Astrocyte of the cerebellum (primary cell): ENCODE measurements at regions not wholly inside any gene's neighbourhood (a gene's known extent, or its start where the extent isn't known, plus 50 kb on each side); places are given as distances from the start of the nearest gene placed in this dataset.

Experiments
- DNase-seq: peaks from one replicate; pipeline ENCODE4 v3.0.0-alpha.2; 2011; ENCODE audit warnings: low read depth
- H3K4me3 ChIP-seq: 2 replicates; pipeline ENCODE4 v1.5.1; 2011; ENCODE audit warnings: mild to moderate bottlenecking, low read depth, low read length, moderate library complexity
- in situ Hi-C: cut with HindIII; loops from 2 replicates; pipeline ENCODE4 v1.10.0; 2017; ENCODE audit warnings: low sequenced_read_pairs
- TF ChIP-seq, protein P1 (sequence below): IDR thresholded peaks from 2 replicates; pipeline ENCODE4 v1.5.1; 2012; ENCODE audit warnings: low read length, low read depth, moderate library complexity, mild to moderate bottlenecking; ENCODE audit errors: missing control alignments

DNA sequence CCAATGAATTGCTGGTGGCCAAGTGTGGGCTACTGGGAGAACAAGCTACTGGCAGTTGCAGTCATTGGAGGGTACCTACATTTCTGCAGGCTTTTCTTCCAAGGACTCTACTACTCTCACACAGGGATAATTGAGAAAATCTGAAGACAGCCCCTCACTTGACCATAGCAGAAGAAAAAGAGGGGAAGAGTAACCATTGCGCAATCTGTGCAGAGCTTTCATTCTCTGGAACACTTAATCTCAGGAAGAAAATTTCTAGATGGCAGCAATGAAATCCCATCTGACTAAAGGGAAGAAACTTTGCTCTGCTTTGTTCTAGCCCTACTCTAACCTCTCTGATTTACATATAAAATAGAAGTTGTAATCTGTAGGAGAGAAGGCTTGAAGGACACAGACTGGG is 1239.6 kb upstream of the SORCS1 start:
- in situ Hi-C loops: loop anchor here (5.0 kb wide), 1 partner anchor 42 kb away; no protein-coding TSS in a partner anchor
- no peak overlapping the region for H3K4me3 ChIP-seq
- DNase-seq: no peak
- TF ChIP-seq, protein P1, sequence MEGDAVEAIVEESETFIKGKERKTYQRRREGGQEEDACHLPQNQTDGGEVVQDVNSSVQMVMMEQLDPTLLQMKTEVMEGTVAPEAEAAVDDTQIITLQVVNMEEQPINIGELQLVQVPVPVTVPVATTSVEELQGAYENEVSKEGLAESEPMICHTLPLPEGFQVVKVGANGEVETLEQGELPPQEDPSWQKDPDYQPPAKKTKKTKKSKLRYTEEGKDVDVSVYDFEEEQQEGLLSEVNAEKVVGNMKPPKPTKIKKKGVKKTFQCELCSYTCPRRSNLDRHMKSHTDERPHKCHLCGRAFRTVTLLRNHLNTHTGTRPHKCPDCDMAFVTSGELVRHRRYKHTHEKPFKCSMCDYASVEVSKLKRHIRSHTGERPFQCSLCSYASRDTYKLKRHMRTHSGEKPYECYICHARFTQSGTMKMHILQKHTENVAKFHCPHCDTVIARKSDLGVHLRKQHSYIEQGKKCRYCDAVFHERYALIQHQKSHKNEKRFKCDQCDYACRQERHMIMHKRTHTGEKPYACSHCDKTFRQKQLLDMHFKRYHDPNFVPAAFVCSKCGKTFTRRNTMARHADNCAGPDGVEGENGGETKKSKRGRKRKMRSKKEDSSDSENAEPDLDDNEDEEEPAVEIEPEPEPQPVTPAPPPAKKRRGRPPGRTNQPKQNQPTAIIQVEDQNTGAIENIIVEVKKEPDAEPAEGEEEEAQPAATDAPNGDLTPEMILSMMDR: no peak

DNA sequence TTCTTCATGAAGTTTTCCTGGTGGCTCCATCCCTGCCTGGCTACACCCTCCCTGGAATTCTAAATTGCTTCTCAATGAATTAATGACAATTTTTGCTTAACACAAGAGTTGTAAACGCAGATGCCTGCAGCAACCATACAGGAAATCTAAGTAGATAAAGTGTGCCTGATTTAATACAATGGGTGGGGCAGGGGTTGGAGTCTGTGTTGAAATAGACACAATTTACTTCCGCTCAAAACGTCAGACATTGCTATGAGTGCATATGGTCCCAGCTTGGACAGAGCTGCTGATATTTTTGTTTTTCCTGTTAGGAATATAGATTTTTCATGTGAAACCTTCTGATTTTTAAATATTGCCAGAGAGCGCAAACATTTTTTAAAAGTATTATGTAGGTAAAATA is 1235.0 kb upstream of the SORCS1 start:
- TF ChIP-seq, protein P1: no peak
- no peak for DNase-seq
- no peak overlapping the region for H3K4me3 ChIP-seq
- in situ Hi-C loops: no loop called here

DNA sequence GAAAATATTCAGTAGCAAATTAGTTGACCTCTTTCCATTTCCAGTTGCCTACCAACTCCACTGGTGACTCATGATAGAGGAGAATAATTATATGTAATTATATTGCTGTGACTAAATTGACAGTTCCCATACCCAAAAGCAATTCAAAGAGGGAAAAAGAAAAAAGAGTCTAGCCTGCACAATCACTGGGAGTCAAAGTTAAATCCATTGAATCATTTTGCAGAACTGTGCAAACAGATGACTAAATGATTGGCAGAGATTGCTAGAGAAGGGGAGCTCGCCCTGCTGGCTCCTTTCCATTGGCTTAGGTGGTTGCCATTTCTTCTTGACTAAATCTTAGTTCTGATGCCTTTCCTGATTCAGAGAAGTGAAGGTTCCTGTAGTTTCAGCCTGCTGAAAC is 1228.6 kb upstream of the SORCS1 start:
- H3K4me3 ChIP-seq: no peak overlapping the region
- in situ Hi-C loops: no loop called here
- DNase-seq: no peak
- TF ChIP-seq, protein P1: no peak

DNA sequence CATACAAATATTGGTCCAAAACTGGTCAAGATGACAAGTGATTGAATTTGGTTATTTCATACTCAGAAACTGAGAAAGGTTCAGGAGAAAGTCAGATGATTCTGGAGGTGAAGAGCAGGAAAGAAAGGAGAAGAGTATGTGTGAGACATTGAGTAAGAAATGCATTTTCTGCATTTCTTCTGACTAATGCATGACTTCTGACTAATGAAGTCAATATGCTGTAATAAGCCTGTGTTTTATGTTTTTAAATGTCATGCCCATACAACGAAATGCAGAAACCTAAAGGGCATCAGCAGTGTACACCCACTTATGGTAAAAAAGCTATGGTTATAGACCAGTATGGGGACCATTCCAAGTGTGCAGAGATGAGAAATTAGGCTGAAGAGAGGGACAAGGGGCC is 1227.8 kb upstream of the SORCS1 start:
- H3K4me3 ChIP-seq: no peak overlapping the region
- in situ Hi-C loops: no loop called here
- TF ChIP-seq, protein P1: no peak
- no peak for DNase-seq

DNA sequence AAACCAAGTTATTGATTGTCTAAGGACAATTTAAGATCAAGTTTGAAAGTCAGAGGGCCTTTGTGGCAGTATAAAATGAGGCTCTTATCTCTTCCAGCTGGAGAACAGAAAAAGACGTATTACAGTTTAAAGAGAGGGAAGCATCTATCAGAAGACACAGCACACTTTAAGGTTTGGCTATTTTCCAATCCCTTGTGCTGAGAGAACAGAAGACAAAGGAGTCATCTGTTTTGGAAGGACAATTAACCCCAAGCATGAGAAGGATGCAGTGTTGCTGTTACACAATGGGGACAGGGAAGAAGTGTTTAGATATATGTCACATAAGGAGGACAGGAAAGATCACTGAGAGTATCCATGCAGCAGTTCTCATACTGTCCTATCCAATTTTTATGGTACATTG is 1224.2 kb upstream of the SORCS1 start:
- TF ChIP-seq, protein P1: no peak
- no peak for DNase-seq
- in situ Hi-C loops: no loop called here
- no peak overlapping the region for H3K4me3 ChIP-seq

DNA sequence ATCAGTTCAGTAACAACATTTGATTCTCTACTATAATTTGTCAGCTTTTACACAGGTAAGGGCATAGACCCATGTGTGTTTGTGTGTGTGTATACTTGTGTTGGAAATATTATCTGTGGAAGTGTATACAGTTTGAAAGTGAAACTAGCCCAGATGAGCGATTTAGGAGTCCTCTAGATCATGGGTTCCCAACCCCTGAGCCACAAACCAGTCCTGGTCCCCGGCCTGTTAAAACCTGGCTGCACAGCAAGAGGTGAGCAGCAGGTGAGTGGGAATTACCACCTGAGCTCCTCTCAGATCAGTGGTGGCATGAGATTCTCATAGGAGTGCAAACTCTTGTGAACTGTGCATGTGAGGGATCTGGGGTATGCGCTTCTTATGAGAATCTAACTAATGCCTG is 1221.5 kb upstream of the SORCS1 start:
- no peak for DNase-seq
- no peak overlapping the region for H3K4me3 ChIP-seq
- in situ Hi-C loops: no loop called here
- TF ChIP-seq, protein P1: no peak

DNA sequence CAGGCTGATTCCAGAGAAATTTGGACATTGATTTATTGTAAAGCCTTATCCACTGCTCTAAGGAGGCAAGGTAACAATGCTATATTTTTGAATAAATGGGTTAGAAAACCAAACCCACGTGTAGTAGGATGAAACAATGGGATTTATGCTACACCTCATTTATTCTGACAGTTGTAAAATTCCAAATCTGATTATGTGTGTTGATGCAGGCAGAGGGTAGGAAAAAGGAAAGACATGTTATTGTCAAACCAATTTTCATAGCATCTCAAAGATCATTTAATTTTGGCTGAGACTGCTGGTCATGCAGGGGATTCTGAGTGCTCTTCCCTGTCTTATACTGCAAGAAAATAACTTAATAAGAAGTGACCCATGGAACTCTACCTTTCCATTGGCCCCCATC is 1219.9 kb upstream of the SORCS1 start:
- in situ Hi-C loops: no loop called here
- DNase-seq: no peak
- no peak overlapping the region for H3K4me3 ChIP-seq
- TF ChIP-seq, protein P1: no peak
